ENCODE measurements at regions not wholly inside any gene's neighbourhood (a gene's known extent, or its start where the extent isn't known, plus 50 kb on each side); places are given as distances from the start of the nearest gene placed in this dataset.

GRCh38 chr17:77402159-77402731 is 261.5 kb downstream of the SEC14L1 start:
- TF ChIP-seq REST (IDR thresholded peaks at IDR 0.05; ENCODE audit: insufficient read depth in 1 of 2, low read depth in 2 of 2, low read length in 2 of 2) (no peak), POLR2AphosphoS5 (IDR thresholded peaks at IDR 0.05; ENCODE audit: low read depth, low read length) (no peak)

All from PFSK-1 (cell line).